Eye (tissue), 1 donor: ENCODE measurements at regions not wholly inside any gene's neighbourhood (a gene's known extent, or its start where the extent isn't known, plus 50 kb on each side); places are given as distances from the start of the nearest gene placed in this dataset.
A peak's percentile ranks its signal among the peaks of the same experiment; 100 is the strongest.
"Not testable (repeated sequence)": the region's sequence is repeated elsewhere in the genome, so short reads cannot be mapped to it uniquely, and the experiment has no call there.

ENCODE experiments used
- DNase-seq: peaks from one replicate; pipeline ENCODE4 v3.0.0-alpha.2; 2015

- DNase-seq, result no peak
Measured at GRCh38 chr9:7739595-7739994, 60.0 kb downstream of the DMAC1 start.

GRCh38 chr9:7735311-7735710 is 64.3 kb downstream of the DMAC1 start:
- DNase-seq, result no peak

- DNase-seq, result no peak
Measured at GRCh38 chr9:7730164-7730445, 69.5 kb downstream of the DMAC1 start.

GRCh38 chr9:7729371-7730163 is 70.0 kb downstream of the DMAC1 start:
- no peak for DNase-seq

- DNase-seq, result no peak
Measured at GRCh38 chr9:7721291-7721690, 78.3 kb downstream of the DMAC1 start.

GRCh38 chr9:7713088-7713487 is 86.5 kb downstream of the DMAC1 start:
- DNase-seq, result not testable (repeated sequence)

- DNase-seq, result no peak
Measured at GRCh38 chr9:7710686-7711085, 88.9 kb downstream of the DMAC1 start.

GRCh38 chr9:7707934-7708333 is 91.6 kb downstream of the DMAC1 start:
- DNase-seq, result no peak

GRCh38 chr9:7704543-7704942 is 95.0 kb downstream of the DMAC1 start:
- no peak for DNase-seq

- no peak for DNase-seq
Measured at GRCh38 chr9:7691909-7692308, 107.7 kb downstream of the DMAC1 start.

- DNase-seq, result peak; percentile 63
Measured at GRCh38 chr9:7690014-7690413, 109.6 kb downstream of the DMAC1 start.

GRCh38 chr9:7688626-7689025 is 111.0 kb downstream of the DMAC1 start:
- DNase-seq, result no peak

GRCh38 chr9:7676609-7677156 is 122.9 kb downstream of the DMAC1 start:
- peak; percentile 8 for DNase-seq

- DNase-seq, result no peak
Measured at GRCh38 chr9:7671847-7672246, 127.7 kb downstream of the DMAC1 start.

GRCh38 chr9:7668541-7668940 is 131.0 kb downstream of the DMAC1 start:
- DNase-seq, result no peak

GRCh38 chr9:7665874-7666273 is 133.7 kb downstream of the DMAC1 start:
- no peak for DNase-seq

GRCh38 chr9:7659766-7660165 is 139.8 kb downstream of the DMAC1 start:
- no peak for DNase-seq

- DNase-seq, result peak; percentile 39
Measured at GRCh38 chr9:7656636-7657035, 142.9 kb downstream of the DMAC1 start.

- no peak for DNase-seq
Measured at GRCh38 chr9:7653262-7653661, 146.3 kb downstream of the DMAC1 start.

GRCh38 chr9:7640231-7640630 is 159.3 kb downstream of the DMAC1 start:
- no peak for DNase-seq

- DNase-seq, result no peak
Measured at GRCh38 chr9:7639471-7639870, 160.1 kb downstream of the DMAC1 start.

GRCh38 chr9:7636838-7637467 is 162.6 kb downstream of the DMAC1 start:
- no peak for DNase-seq

- no peak for DNase-seq
Measured at GRCh38 chr9:7636309-7636708, 163.3 kb downstream of the DMAC1 start.

- not testable (repeated sequence) for DNase-seq
Measured at GRCh38 chr9:7626571-7627029, 173.0 kb downstream of the DMAC1 start.
